ENCODE measurements at regions not wholly inside any gene's neighbourhood (a gene's known extent, or its start where the extent isn't known, plus 50 kb on each side); places are given as distances from the start of the nearest gene placed in this dataset.

DNA sequence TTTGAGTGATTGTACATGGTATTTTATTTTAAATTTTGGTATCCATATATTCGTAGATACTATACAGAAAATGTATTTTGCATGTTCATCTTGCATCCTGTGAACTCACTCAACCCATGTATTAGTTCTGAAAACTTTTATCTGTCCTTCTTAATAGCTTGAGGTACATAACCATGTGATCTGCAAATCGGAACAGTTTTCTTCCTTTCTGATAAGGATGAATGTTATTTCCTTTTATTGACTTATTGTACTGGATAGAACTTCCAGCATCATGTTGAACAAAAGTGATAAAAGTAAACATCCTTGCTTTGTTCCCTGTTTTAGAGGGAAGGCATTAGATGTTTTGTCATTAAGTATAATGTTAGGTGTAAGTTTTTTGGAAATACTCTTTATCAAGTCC is 554.7 kb downstream of the GALR1 start:
- TF ChIP-seq CTCF (IDR thresholded peaks at IDR 0.05; ENCODE audit: borderline replicate concordance, insufficient read depth, low read depth, low read length): no peak
- no peak overlapping the region for H3K4me3 ChIP-seq (ENCODE audit: low read depth, low read length)

- no peak overlapping the region for H3K4me3 ChIP-seq (ENCODE audit: low read depth, low read length)
- no peak for TF ChIP-seq CTCF (IDR thresholded peaks at IDR 0.05; ENCODE audit: borderline replicate concordance, insufficient read depth, low read depth, low read length)
Measured at GRCh38 chr18:77807650-77808049, 558.0 kb downstream of the GALR1 start.

DNA sequence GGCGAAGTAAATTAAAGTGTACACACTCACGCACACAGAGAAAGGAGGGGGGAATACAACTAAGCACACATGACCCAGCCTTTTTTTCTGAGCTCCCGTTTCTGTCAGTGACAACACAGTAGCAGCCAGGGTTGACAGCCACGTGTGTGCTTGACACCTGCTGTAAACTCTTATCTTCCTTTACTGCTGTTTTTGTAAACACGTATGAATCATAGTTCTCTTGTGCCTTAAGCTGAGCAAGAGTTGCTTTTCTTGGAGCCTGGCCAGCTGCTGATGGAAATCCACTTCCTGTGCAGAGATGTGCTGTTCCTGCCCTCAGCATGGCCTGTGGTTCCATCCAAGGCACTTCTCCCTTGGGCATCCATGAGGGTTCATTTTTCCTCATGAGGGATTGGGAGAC is 561.9 kb downstream of the GALR1 start:
- no peak for TF ChIP-seq CTCF (IDR thresholded peaks at IDR 0.05; ENCODE audit: borderline replicate concordance, insufficient read depth, low read depth, low read length)
- no peak overlapping the region for H3K4me3 ChIP-seq (ENCODE audit: low read depth, low read length)

DNA sequence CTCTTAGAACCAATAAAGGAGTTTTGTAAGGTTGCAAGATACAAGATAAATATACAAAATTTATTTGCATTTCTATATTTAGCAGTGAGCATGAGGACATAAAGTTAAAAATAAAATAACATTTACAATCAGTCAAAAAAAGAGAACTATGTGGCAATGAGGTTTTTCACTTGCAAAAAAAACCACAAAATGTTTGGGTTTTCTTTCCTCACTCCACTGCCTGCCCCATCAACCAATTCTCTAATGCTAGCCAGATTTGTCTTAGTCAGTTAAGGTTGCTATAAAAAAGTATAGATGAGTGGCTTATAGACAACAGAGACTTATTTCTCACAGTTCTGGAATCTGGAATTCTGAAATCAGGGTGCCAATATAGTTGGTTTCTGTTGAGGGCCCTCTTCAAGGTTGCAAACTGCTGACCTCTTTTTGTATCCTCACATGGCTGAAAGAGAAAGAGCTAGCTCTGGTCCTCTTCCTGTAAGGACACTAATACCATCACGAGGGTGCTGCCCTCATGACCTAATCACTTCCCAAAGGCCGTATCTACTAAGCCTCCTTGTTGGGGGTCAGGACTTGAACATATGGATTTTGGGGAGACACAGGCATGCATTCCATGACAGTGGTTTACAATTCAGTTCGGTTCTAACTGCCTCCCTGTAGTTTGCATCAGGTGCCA is 566.2 kb downstream of the GALR1 start:
- H3K4me3 ChIP-seq (ENCODE audit: low read depth, low read length): no peak overlapping the region
- no peak for TF ChIP-seq CTCF (IDR thresholded peaks at IDR 0.05; ENCODE audit: borderline replicate concordance, insufficient read depth, low read depth, low read length)

DNA sequence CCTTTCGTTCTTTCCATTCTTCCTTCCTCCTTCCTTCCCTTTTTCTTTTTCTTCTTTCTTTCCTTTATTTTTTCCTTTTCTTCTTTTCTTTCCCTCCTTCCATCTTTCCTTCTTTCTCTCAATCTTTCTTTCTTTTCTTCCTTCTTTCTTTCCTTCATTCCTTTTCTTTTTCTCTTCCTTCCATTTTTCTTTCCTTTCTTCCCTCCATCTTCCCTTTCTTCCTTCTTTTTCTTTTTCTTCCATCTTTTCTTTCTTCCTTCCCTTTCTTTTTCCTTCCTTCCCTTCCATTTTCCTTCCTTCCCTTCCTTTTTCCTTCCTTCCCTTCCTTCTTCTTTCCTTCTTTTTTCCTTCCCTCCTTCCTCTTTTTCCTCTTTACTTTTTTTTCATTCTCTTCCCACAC is 568.7 kb downstream of the GALR1 start:
- no peak overlapping the region for H3K4me3 ChIP-seq (ENCODE audit: low read depth, low read length)
- TF ChIP-seq CTCF (IDR thresholded peaks at IDR 0.05; ENCODE audit: borderline replicate concordance, insufficient read depth, low read depth, low read length): no peak

DNA sequence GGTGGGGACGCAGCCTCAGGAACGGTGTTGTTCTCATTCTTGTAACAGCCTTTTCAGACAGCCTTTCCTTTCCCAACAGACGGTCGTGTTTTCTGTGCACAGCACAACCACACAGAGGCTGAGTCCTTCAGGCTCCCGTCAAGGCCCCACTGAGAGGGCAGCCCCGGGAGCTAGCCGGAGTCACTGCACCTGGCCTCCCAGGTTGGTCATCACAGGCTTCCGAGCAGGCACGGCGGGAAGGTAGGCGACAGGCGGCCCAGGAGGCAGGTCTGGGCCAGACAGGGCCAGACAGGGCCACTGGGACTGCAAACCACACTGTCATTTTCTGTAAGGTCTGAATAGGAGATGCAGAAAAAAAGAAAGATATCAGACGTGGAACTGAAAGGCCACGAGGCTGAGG is 570.8 kb downstream of the GALR1 start:
- no peak overlapping the region for H3K4me3 ChIP-seq (ENCODE audit: low read depth, low read length)
- TF ChIP-seq CTCF (IDR thresholded peaks at IDR 0.05; ENCODE audit: borderline replicate concordance, insufficient read depth, low read depth, low read length): no peak

DNA sequence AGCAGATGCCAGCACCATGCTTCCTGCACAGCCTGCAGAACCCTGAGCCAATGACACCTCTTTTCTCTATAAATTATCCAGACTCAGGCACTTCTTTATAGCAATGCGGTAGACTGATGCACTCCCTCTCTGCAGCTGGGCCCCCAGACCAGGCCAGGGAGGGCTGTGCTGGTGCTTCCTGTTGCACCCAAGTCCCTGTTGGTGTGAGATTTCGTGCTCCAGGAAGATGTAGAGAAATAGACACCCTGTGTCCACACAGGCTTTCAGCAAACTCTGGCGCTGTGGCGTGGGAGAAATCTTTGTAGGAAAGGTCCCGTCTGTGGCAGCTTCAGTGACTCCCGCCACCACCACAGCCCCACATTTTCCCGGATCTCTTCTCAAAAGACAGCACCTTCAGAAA is 572.2 kb downstream of the GALR1 start:
- TF ChIP-seq CTCF (IDR thresholded peaks at IDR 0.05; ENCODE audit: borderline replicate concordance, insufficient read depth, low read depth, low read length): no peak
- no peak overlapping the region for H3K4me3 ChIP-seq (ENCODE audit: low read depth, low read length)
